ENCODE measurements at regions not wholly inside any gene's neighbourhood (a gene's known extent, or its start where the extent isn't known, plus 50 kb on each side); places are given as distances from the start of the nearest gene placed in this dataset.

GRCh38 chr5:56313596-56313995 is 80.5 kb upstream of the ANKRD55 start:
- TF ChIP-seq CTCF (IDR thresholded peaks at IDR 0.05) (no peak), POLR2AphosphoS5 (IDR thresholded peaks at IDR 0.05) (no peak), POLR2A (IDR thresholded peaks at IDR 0.05) (no peak)

Measured in prostate gland (tissue), 2 donors.